Upper lobe of left lung (tissue), 4 donors: ENCODE measurements at regions not wholly inside any gene's neighbourhood (a gene's known extent, or its start where the extent isn't known, plus 50 kb on each side); places are given as distances from the start of the nearest gene placed in this dataset.

Experiments
- CTCF ChIP-seq, 6 experiments: fragments of 450-650 bp in 4 of 6; fragments of 200-600 bp in 2 of 6; sonication (generic) in 2 of 6; IDR thresholded peaks; one replicate each; pipeline ENCODE4 v1.5.1; 2016 to 2019; ENCODE audit warnings: antibody characterized with exemption in 6 of 6
- EP300 ChIP-seq, 4 donors: sonication (generic); formaldehyde crosslinking; IDR thresholded peaks; one replicate each; pipeline ENCODE4 v1.5.1; 2017; ENCODE audit warnings: antibody characterized with exemption in 4 of 4, control low read depth in 2 of 4
- POLR2A ChIP-seq, 4 donors: fragments of 450-650 bp; IDR thresholded peaks; one replicate each; pipeline ENCODE4 v1.5.1; 2016 to 2017; ENCODE audit warnings: antibody characterized with exemption in 4 of 4, mild to moderate bottlenecking in 2 of 4
- POLR2AphosphoS5 ChIP-seq, 2 donors: sonication (generic); formaldehyde crosslinking; IDR thresholded peaks; one replicate each; pipeline ENCODE4 v1.5.1; 2017; ENCODE audit warnings: antibody characterized with exemption in 2 of 2

GRCh38 chr6:105994591-105995390, 91.3 kb upstream of the PRDM1 start:
- TF ChIP-seq CTCF (IDR thresholded peaks at IDR 0.05): no peak
- TF ChIP-seq POLR2AphosphoS5 (IDR thresholded peaks at IDR 0.05): peak; percentile 41 to 70
- TF ChIP-seq EP300 (IDR thresholded peaks at IDR 0.05): no peak
- TF ChIP-seq POLR2A (IDR thresholded peaks at IDR 0.05): no peak
